WTC11 (cell line): ENCODE measurements at regions not wholly inside any gene's neighbourhood (a gene's known extent, or its start where the extent isn't known, plus 50 kb on each side); places are given as distances from the start of the nearest gene placed in this dataset.

Experiments used
- ATAC-seq: fragments of 200-7000 bp; cut with Tn5 transposase; 2 replicates; pipeline ENCODE4 v1.10.0; 2021; ENCODE audit warnings: mild to moderate bottlenecking, moderate library complexity
- CTCF ChIA-PET: fragments of 300-600 bp; sonication (Branson Sonifier 250); formaldehyde crosslinking; loops from one replicate; lab custom pipeline; 2021; ENCODE audit warnings: antibody characterized with exemption; lab: Charles Lee
- POLR2A ChIA-PET: fragments of 350-600 bp; sonication (Branson Sonifier 250); formaldehyde crosslinking; loops from one replicate; lab custom pipeline; 2021; ENCODE audit warnings: antibody characterized with exemption; lab: Charles Lee
- DNase-seq: peaks from one replicate; pipeline ENCODE4 v3.0.0; 2021; ENCODE audit warnings: low spot score
- H3K27ac Mint-ChIP-seq: 2 replicates; pipeline ENCODE4 v1.8.0; 2021; ENCODE audit warnings: mixed read lengths
- H3K27me3 Mint-ChIP-seq: 2 replicates; pipeline ENCODE4 v1.8.0; 2021; ENCODE audit warnings: low read depth, mild to moderate bottlenecking, moderate library complexity, mixed read lengths
- H3K36me3 Mint-ChIP-seq: 2 replicates; pipeline ENCODE4 v1.8.0; 2021; ENCODE audit warnings: mixed read lengths
- H3K4me1 Mint-ChIP-seq: 2 replicates; pipeline ENCODE4 v1.8.0; 2022; ENCODE audit warnings: mixed read lengths
- H3K4me3 Mint-ChIP-seq: 2 replicates; pipeline ENCODE4 v1.8.0; 2021; ENCODE audit warnings: mild to moderate bottlenecking, moderate library complexity, mixed read lengths
- H3K9me3 Mint-ChIP-seq: 2 replicates; pipeline ENCODE4 v1.8.0; 2021; ENCODE audit warnings: mixed read lengths
- CBFB ChIP-seq: sonication (generic); formaldehyde crosslinking; IDR thresholded peaks from 2 replicates; pipeline ENCODE4 v1.8.1; 2022; ENCODE audit warnings: mild to moderate bottlenecking, low read depth, missing genetic modification reagents
- CREM ChIP-seq: sonication (generic); formaldehyde crosslinking; IDR thresholded peaks from 2 replicates; pipeline ENCODE4 v1.8.1; 2022; ENCODE audit warnings: mild to moderate bottlenecking, missing genetic modification reagents, moderate library complexity
- ESRRA ChIP-seq: sonication (generic); formaldehyde crosslinking; IDR thresholded peaks from 2 replicates; pipeline ENCODE4 v1.8.1; 2022; ENCODE audit warnings: mild to moderate bottlenecking, missing genetic modification reagents, borderline replicate concordance
- FOXJ3 ChIP-seq: sonication (generic); formaldehyde crosslinking; IDR thresholded peaks from 2 replicates; pipeline ENCODE4 v1.9.0; 2021; ENCODE audit warnings: missing genetic modification reagents, mild to moderate bottlenecking, borderline replicate concordance
- GABPB1 ChIP-seq: sonication (generic); formaldehyde crosslinking; IDR thresholded peaks from 2 replicates; pipeline ENCODE4 v1.8.1; 2023; ENCODE audit warnings: mild to moderate bottlenecking, missing genetic modification reagents
- HMGA2 ChIP-seq: fragments of 250-450 bp; sonication (Bioruptor Pico); IDR thresholded peaks from 2 replicates; pipeline ENCODE4 v1.4.0; 2021; ENCODE audit warnings: mild to moderate bottlenecking, moderate library complexity
- NFE2L1 ChIP-seq: sonication (generic); formaldehyde crosslinking; IDR thresholded peaks from 2 replicates; pipeline ENCODE4 v1.8.1; 2023; ENCODE audit warnings: missing genetic modification reagents
- NFYB ChIP-seq: sonication (generic); formaldehyde crosslinking; conservative IDR thresholded peaks from 2 replicates; pipeline ENCODE4 v1.8.0; 2022; ENCODE audit warnings: low read depth, missing genetic modification reagents
- NR1H2 ChIP-seq: sonication (generic); formaldehyde crosslinking; IDR thresholded peaks from 2 replicates; pipeline ENCODE4 v1.9.0; 2021; ENCODE audit warnings: mild to moderate bottlenecking, moderate library complexity, missing genetic modification reagents
- NR2C2 ChIP-seq: sonication (generic); formaldehyde crosslinking; IDR thresholded peaks from 2 replicates; pipeline ENCODE4 v1.8.0; 2022; ENCODE audit warnings: mild to moderate bottlenecking, missing genetic modification reagents
- SMAD3 ChIP-seq: sonication (generic); formaldehyde crosslinking; IDR thresholded peaks from 2 replicates; pipeline ENCODE4 v1.8.0; 2022; ENCODE audit warnings: missing genetic modification reagents, mild to moderate bottlenecking, borderline replicate concordance
- TCF7 ChIP-seq: sonication (generic); formaldehyde crosslinking; IDR thresholded peaks from 2 replicates; pipeline ENCODE4 v1.8.0; 2022; ENCODE audit warnings: mild to moderate bottlenecking, low read depth, missing genetic modification reagents, moderate library complexity
- ZNF416 ChIP-seq: fragments of 250-450 bp; sonication (Bioruptor Pico); IDR thresholded peaks from 2 replicates; pipeline ENCODE4 v1.9.0; 2021; ENCODE audit warnings: mild to moderate bottlenecking, inconsistent platforms
- ZNF423 ChIP-seq: fragments of 250-450 bp; sonication (Bioruptor Pico); IDR thresholded peaks from 2 replicates; pipeline ENCODE4 v2.1.2; 2022; ENCODE audit warnings: mild to moderate bottlenecking, moderate library complexity
- TF ChIP-seq, protein P1 (sequence below): fragments of 200-600 bp; IDR thresholded peaks from 2 replicates; pipeline ENCODE4 v1.8.0; 2022; ENCODE audit warnings: antibody characterized with exemption
- TF ChIP-seq, protein P2 (sequence below): fragments of 250-450 bp; sonication (Bioruptor Pico); IDR thresholded peaks from 2 replicates; pipeline ENCODE4 v1.8.0; 2021; ENCODE audit warnings: mild to moderate bottlenecking
- TF ChIP-seq, protein P3 (sequence below): fragments of 250-450 bp; sonication (Bioruptor Pico); IDR thresholded peaks from 2 replicates; pipeline ENCODE4 v1.9.0; 2021; ENCODE audit warnings: mild to moderate bottlenecking
- TF ChIP-seq, protein P4 (sequence below): sonication (generic); formaldehyde crosslinking; IDR thresholded peaks from 2 replicates; pipeline ENCODE4 v1.8.1; 2023; ENCODE audit warnings: mild to moderate bottlenecking, missing genetic modification reagents
- TF ChIP-seq, protein P5 (sequence below): fragments of 250-450 bp; sonication (Bioruptor Pico); IDR thresholded peaks from 2 replicates; pipeline ENCODE4 v1.9.0; 2021; ENCODE audit warnings: mild to moderate bottlenecking
- TF ChIP-seq, protein P6 (sequence below): sonication (generic); formaldehyde crosslinking; IDR thresholded peaks from 2 replicates; pipeline ENCODE4 v1.8.0; 2022; ENCODE audit warnings: mild to moderate bottlenecking, missing genetic modification reagents

DNA sequence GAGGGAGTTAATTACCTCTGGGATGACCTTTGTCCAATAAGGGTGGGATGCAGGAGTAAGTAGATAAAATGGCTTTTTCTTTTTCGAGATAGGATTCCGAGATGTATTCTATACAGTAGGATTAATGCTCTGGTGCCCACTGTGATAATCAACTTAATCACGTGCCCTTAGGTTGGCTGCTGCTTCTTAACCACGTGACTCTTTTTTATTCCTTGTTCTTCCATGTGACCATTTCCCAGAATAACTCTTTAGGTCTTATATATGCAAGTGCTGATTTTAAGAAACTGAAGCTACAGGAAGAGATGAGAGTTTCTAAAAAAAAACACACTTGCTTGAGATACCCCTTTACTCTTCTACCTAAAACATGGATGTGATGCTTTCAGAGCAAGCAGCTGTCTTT, 1628.9 kb downstream of the PCDH7 start:
- Mint-ChIP-seq H3K9me3 (no peaks in the 10 kb centered on the region; the same call in 1 of the 2 replicates), H3K4me1 (peaks cover 6% of the 10 kb centered on the region; the same call in 1 of the 2 replicates), H3K27me3 (no peaks in the 10 kb centered on the region), H3K36me3 (no peaks in the 10 kb centered on the region), H3K4me3 (no peak overlapping the region), H3K27ac (no peak overlapping the region)
- TF ChIP-seq, protein P1, sequence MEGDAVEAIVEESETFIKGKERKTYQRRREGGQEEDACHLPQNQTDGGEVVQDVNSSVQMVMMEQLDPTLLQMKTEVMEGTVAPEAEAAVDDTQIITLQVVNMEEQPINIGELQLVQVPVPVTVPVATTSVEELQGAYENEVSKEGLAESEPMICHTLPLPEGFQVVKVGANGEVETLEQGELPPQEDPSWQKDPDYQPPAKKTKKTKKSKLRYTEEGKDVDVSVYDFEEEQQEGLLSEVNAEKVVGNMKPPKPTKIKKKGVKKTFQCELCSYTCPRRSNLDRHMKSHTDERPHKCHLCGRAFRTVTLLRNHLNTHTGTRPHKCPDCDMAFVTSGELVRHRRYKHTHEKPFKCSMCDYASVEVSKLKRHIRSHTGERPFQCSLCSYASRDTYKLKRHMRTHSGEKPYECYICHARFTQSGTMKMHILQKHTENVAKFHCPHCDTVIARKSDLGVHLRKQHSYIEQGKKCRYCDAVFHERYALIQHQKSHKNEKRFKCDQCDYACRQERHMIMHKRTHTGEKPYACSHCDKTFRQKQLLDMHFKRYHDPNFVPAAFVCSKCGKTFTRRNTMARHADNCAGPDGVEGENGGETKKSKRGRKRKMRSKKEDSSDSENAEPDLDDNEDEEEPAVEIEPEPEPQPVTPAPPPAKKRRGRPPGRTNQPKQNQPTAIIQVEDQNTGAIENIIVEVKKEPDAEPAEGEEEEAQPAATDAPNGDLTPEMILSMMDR, result no peak
- TF ChIP-seq HMGA2 (no peak), FOXJ3 (CRISPR knock-in tag) (no peak), ZNF416 (CRISPR knock-in tag) (no peak), ZNF423 (no peak), NFYB (no peak), CBFB (CRISPR knock-in tag) (no peak), NR1H2 (no peak), ESRRA (CRISPR knock-in tag) (no peak), NFE2L1 (no peak), GABPB1 (CRISPR knock-in tag) (no peak), CREM (CRISPR knock-in tag) (no peak), SMAD3 (CRISPR knock-in tag) (no peak), NR2C2 (no peak)
- TF ChIP-seq, protein P2, sequence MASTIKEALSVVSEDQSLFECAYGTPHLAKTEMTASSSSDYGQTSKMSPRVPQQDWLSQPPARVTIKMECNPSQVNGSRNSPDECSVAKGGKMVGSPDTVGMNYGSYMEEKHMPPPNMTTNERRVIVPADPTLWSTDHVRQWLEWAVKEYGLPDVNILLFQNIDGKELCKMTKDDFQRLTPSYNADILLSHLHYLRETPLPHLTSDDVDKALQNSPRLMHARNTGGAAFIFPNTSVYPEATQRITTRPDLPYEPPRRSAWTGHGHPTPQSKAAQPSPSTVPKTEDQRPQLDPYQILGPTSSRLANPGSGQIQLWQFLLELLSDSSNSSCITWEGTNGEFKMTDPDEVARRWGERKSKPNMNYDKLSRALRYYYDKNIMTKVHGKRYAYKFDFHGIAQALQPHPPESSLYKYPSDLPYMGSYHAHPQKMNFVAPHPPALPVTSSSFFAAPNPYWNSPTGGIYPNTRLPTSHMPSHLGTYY, result no peak
- TF ChIP-seq, protein P3, sequence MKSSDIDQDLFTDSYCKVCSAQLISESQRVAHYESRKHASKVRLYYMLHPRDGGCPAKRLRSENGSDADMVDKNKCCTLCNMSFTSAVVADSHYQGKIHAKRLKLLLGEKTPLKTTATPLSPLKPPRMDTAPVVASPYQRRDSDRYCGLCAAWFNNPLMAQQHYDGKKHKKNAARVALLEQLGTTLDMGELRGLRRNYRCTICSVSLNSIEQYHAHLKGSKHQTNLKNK, result no peak
- TF ChIP-seq, protein P4, sequence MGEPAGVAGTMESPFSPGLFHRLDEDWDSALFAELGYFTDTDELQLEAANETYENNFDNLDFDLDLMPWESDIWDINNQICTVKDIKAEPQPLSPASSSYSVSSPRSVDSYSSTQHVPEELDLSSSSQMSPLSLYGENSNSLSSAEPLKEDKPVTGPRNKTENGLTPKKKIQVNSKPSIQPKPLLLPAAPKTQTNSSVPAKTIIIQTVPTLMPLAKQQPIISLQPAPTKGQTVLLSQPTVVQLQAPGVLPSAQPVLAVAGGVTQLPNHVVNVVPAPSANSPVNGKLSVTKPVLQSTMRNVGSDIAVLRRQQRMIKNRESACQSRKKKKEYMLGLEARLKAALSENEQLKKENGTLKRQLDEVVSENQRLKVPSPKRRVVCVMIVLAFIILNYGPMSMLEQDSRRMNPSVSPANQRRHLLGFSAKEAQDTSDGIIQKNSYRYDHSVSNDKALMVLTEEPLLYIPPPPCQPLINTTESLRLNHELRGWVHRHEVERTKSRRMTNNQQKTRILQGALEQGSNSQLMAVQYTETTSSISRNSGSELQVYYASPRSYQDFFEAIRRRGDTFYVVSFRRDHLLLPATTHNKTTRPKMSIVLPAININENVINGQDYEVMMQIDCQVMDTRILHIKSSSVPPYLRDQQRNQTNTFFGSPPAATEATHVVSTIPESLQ (CRISPR knock-in tag), result no peak
- TF ChIP-seq, protein P5, sequence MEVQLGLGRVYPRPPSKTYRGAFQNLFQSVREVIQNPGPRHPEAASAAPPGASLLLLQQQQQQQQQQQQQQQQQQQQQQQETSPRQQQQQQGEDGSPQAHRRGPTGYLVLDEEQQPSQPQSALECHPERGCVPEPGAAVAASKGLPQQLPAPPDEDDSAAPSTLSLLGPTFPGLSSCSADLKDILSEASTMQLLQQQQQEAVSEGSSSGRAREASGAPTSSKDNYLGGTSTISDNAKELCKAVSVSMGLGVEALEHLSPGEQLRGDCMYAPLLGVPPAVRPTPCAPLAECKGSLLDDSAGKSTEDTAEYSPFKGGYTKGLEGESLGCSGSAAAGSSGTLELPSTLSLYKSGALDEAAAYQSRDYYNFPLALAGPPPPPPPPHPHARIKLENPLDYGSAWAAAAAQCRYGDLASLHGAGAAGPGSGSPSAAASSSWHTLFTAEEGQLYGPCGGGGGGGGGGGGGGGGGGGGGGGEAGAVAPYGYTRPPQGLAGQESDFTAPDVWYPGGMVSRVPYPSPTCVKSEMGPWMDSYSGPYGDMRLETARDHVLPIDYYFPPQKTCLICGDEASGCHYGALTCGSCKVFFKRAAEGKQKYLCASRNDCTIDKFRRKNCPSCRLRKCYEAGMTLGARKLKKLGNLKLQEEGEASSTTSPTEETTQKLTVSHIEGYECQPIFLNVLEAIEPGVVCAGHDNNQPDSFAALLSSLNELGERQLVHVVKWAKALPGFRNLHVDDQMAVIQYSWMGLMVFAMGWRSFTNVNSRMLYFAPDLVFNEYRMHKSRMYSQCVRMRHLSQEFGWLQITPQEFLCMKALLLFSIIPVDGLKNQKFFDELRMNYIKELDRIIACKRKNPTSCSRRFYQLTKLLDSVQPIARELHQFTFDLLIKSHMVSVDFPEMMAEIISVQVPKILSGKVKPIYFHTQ, result no peak
- no peak for DNase-seq
- no peak for ATAC-seq
- ChIA-PET POLR2A (no interaction called here), CTCF (no interaction called here)

DNA sequence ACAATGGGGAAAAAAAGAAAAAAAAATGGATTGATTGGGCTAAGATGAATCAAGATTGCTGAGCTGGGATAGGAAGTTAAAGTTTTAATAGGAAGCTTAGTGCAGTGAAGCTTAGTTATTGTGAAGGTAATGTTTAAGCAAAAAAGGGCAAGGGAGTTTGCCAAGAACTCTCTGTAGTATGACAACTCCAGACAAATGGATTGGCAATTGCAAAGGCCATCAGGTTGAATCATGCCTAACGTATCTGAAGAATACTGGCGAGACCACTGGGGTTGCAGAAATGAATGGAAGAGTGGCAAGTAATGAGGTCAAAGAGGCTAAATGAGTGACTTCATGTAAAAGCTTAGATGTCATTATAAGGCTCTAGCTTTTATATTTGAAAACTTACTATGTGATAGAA, 1654.0 kb downstream of the PCDH7 start:
- no peak for ATAC-seq
- Mint-ChIP-seq H3K4me1 (no peaks in the 10 kb centered on the region), H3K36me3 (no peaks in the 10 kb centered on the region), H3K27me3 (no peaks in the 10 kb centered on the region), H3K27ac (no peak overlapping the region), H3K9me3 (0 out of 2 replicates have a peak, but pooled peaks cover 5% of the 10 kb centered on the region), H3K4me3 (no peak overlapping the region)
- CTCF ChIA-PET, result no interaction called here
- TF ChIP-seq, protein P6, sequence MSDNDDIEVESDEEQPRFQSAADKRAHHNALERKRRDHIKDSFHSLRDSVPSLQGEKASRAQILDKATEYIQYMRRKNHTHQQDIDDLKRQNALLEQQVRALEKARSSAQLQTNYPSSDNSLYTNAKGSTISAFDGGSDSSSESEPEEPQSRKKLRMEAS (CRISPR knock-in tag), result no peak
- TF ChIP-seq TCF7, result no peak
- POLR2A ChIA-PET, result no interaction called here
- no peak for DNase-seq
